HG03175 (cell line): ENCODE measurements at regions not wholly inside any gene's neighbourhood (a gene's known extent, or its start where the extent isn't known, plus 50 kb on each side); places are given as distances from the start of the nearest gene placed in this dataset.
"Not testable (repeated sequence)": the region's sequence is repeated elsewhere in the genome, so short reads cannot be mapped to it uniquely, and the experiment has no call there.

ENCODE experiments used
- ATAC-seq: cut with Tn5 transposase; IDR thresholded peaks from one replicate; pipeline ENCODE4 v1.9.1; 2021; ENCODE audit warnings: mild to moderate bottlenecking, moderate library complexity; ENCODE audit not compliant: unreplicated experiment

- ATAC-seq = not testable (repeated sequence)
Observed at GRCh38 chr9:129296195-129296594, 118.1 kb upstream of the IER5L start.

DNA sequence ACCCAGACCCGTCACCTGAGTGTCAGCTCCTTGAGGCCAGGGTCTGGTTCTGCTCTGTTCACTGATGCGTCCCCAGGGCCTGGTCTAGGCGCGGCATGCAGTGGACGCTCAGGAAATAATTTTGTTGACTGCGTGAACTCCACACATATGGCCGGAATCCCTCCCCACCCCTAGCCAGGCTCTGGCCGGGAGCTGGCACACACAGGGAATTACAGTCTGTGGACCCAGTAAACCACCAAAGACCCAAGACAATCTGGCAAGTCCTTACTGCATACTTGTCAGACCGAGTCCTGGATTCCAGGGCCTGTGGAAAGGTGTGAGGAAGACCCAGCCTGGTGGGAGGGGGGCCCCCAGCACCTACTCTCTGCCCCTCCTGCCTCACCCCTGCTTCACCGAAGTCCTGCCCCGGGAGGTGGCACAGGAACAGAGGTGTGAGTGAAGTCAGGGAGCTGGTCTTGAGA, 113.0 kb upstream of the IER5L start:
- ATAC-seq = no peak

DNA sequence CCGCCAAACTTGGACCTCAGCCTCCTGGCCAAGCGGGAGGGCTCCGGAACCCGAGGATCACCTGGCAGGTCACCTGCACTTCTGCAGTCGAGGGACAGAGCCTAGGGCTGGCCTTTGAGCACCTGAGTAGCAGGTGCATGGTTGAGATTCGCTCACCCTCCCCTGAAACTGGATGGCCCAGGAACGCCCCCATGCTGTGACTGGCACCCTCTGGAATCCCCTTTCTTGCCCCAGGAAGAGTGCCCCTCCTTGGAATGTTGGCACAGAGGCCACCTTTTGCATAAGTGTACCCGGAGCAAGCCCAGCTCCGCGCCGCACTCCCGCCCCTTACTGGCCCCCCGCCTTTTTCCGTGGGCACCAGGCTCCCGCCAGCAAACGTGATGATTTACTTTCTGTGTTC, 112.5 kb upstream of the IER5L start:
- no peak for ATAC-seq

DNA sequence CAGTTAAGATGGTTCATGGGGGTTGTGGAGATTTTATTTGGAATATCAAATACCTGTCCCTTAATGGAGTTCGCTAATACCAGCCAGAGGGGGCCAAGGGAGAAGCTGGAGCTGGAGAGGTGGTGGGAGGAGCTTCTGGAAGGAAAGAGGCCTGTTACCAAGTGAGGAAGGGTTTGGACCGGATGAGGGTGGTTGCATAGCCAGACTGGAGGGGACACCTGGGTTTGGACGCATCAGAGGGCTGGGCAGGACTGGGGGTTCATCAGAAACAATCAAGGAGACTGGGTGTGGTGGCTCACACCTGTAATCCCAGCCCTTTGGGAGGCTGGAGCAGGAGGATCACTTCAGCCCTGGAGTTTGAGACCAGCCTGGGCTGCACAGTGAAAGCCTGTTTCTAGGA, 111.8 kb upstream of the IER5L start:
- no peak for ATAC-seq

- no peak for ATAC-seq
Observed at GRCh38 chr9:129289131-129289731, 111.2 kb upstream of the IER5L start.

- no peak for ATAC-seq
Observed at GRCh38 chr9:129287619-129288305, 109.7 kb upstream of the IER5L start.

DNA sequence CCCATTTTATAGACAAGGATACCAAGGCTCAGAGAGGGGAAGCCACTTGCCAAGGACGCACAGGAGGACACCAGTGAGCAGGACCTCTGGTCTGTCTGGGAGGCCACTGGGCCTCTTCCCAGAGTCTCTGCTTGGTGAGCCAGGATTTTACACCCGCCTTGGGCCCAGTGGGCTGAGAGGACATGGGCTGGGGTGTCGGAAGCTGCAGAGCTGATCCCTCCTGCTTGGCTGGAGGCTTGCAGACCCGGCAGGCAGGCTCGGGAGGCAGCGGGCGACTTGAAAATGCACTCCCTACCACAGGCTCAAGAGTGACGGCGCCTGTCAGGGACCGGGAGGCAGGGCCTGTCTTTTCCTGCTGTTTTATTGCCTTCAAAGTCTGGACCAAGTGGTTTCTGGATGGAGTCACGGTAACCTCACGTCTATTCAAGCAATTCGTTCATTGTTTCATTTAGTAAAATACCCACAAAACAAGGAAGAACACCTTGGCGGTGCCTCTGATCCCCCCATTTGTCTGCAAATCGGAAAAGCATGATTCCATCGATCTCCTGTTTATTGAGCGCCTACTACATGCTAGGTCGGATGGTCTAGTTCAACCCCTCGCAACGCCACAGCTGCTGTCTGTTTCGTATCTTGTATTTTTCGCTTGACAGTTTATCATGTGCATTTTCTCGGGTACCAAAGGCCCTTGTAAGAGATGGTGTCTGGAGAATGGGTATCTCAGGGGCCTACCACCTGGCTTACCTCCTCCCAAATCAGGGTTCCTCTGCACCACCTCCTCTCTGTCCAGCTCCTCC, 108.1 kb upstream of the IER5L start:
- no peak for ATAC-seq

GRCh38 chr9:129285382-129285781, 107.3 kb upstream of the IER5L start:
- ATAC-seq = no peak

DNA sequence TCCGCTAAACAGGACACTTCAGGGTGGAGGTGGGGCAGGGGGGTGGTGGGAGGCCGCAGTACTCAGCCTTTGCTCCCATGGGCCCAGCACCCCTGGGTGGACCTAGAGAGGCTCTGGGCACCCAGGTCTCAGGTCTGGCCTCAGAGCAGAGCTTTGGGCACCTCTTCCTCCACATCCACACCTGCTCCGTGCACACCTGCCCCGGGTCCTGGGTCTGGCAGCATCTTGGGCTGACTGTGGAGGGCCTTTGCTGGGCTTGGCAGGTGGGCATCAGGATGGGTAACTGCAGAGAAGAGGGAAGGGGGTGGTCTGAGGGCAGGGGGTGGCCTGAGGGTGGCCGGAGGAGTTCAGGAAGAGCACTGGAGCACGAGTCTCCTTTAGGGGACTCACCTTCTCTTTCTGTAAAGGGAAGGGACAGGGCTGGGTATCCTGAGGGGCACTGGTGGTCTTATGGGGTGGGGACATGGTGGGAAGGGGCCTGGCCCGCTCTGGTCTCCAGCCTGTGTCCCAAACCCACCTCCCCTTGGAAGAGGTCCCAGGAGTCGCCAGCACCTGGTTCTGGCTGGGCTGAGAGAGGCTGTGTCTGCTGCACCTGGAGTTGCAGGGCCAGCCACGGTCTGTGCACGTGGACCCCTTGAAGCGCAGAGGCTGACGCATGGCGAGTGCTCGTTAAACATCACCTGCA, 106.7 kb upstream of the IER5L start:
- ATAC-seq = no peak

DNA sequence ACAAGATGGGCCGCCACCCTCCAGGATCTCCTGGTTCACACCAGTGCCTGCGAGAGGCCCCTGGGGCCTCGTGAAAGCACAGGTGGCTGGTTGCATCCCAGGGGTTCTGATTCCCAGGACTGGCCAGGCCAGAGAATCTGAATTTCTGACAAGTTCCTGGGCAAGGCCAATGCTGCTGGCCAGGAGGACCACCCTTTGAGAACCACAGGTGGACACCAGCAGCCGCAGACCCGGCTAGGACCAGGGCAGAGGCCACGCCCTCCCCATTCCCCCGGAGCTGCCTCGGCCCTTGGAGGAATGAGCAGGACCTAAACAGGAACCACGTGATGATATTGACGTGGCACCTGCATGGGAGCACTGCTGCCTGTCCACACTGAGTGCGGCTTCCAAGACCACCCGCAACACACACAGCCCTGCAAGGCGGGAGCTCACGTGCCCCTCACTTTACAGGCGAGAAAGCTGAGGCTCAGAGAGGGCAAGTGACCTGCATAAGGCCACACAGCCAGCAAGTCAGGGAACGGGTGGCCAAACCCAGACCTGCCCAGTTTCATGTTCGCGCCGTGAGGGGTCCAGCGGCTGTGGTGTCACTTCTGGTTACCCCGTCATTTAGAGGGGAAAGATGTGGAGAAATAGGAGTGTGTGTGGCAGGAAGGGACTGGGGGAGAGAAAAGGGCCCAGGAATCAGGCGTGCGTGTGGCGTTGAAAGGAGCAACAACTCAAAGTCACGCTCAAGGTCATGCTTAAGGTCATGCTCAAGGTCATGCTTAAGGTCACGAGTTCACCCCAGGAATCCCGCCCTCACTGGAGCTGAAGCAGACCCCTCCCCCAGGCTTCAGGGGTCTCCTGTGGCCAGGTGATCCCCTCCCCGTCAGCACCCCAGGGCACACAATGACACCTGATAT, 105.9 kb upstream of the IER5L start:
- no peak for ATAC-seq

GRCh38 chr9:129283291-129283691, 105.2 kb upstream of the IER5L start:
- no peak for ATAC-seq

GRCh38 chr9:129282731-129283211, 104.7 kb upstream of the IER5L start:
- no peak for ATAC-seq

GRCh38 chr9:129282272-129282671, 104.2 kb upstream of the IER5L start:
- no peak for ATAC-seq

DNA sequence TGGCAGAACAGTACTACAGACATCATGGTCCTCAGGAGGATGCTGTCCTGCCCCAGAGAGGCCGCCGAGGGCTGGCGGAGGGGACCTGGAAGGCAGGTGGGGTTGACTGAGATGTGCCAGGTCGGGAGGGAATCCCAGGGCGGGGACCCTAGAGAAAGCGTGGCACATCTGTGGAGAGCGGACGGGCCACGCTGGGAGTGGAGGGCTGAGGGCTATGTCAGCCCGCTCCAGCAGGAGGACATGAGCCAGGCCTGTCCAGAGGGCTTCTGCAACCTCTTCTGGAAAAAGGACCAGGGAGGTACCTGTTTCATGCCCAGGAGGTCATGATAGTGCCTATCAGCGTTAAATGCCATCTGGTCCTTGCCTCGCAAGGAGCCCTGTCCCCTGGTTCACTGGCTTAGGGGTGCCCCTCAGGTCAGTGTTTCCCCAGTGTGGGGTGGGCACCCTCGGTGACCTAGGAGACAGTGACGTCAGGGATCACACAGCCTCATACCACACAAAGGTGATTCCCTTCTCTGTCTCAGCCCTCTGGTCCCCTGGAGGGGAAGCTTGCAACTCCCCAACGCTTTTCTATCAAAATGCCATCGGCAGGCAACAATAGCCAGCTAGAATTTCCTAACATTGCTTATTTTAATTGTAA, 103.6 kb upstream of the IER5L start:
- ATAC-seq = no peak

DNA sequence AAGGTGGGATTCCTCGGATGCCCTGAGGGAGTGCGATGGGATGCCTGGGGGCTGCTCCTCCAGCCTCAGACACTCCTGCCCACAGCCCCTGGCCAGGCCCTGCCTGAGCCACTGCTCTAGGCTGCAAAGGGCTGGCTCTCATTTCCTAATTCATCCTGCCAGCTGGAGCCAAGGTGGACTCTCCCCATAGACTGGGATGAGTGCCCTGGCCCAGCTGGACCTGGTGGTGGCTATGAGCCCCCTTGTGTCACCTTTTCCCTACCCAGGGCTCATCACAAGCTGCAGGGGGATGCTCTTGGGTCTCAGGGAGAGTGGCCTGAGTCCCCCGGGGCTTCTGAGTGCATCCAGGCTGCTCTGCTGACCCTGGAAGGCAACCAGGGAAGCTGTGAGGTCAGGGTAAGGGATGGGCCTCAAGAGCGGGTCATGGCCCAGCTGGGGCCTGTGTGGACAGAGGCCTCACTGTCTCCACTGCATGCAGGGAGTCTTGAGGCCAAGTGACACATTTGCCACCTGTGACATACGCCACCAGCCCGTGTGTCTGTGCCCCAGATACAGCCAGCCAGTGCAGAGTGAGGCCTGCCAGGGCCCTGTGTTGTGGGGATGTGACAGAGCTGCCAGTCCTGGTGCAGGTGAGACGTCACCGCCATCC, 102.7 kb upstream of the IER5L start:
- ATAC-seq = no peak

DNA sequence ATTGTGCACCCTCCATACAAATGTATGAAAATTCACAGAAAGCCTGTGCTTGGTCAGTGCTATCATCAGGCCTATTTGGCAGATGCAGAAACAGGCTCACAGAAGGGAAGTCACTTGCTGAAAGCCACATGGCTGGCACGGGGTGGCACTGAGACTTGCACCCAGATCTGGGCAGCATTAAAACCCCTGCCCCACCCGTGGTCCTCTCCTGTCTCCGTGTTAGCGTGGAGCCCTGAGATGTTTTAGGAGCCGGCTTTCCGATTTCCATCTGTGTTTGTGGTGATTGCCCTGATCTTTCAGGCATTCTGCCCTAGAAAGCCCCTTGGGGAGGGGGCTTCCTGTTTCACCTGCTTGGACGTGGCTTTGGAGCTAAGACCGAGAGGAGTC, 102.2 kb upstream of the IER5L start:
- ATAC-seq = no peak

DNA sequence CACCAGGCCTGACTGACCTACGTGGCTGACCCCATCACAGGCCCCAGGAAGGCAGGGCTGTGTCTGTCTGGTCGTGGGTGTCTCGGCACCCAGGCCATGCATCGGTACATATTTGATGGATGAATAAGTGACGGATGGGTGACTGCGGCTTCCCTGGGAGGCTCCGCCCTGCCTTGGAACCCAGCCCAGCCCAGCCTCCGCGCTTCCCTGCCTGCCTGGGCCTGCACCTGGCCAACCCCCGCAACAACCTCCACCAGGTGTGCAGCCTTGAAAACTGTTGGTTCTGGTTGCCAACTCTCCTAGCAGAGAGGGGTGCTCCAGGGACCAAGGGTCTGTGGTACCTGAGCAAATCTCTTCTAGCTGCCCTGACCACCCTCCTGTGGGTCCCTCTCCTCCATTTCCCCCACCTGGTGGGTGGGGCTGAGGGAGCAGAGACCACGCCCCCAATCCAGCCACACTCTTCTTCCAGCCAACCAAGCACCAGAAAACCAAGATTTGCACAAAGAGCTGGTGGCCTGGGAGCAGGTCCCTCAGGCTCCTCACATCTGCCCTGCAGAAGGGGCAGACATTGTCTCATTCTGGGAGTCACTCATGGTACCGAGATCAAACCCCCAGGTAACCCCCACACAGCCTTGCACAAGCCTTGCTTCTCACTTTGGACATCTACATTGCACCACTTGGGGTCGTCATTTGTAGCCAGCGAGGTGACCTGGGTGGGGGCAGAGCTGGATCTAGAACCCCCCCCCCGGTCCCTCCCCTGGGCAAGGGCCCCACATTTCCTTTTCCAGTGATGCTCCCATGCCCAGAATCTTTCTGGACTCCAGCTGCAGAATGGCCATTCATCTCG, 100.6 kb upstream of the IER5L start:
- ATAC-seq = no peak

- ATAC-seq = no peak
Observed at GRCh38 chr9:129276486-129277230, 98.6 kb upstream of the IER5L start.
